ENCODE measurements at regions not wholly inside any gene's neighbourhood (a gene's known extent, or its start where the extent isn't known, plus 50 kb on each side); places are given as distances from the start of the nearest gene placed in this dataset.

DNA sequence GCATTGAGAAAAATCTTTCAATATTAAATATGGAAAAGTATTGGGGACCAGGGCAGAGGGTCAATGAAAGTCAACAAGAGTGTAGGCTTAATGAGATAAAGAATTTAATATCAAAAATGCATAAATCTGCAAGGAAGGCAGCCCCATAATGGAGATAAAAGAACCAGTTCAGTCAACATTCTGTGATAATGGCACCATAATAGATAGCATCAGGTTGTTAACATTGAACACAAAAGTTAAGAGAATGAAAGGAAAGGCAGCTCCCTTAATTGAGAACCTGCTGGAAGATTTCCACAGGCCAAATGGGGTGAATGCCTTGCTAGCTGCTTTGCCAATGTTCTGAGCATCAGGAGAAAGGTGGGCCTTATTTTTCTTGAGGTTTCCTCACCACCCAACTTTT lies 60.4 kb upstream of the TMEM33 start:
- TF ChIP-seq, protein P1, sequence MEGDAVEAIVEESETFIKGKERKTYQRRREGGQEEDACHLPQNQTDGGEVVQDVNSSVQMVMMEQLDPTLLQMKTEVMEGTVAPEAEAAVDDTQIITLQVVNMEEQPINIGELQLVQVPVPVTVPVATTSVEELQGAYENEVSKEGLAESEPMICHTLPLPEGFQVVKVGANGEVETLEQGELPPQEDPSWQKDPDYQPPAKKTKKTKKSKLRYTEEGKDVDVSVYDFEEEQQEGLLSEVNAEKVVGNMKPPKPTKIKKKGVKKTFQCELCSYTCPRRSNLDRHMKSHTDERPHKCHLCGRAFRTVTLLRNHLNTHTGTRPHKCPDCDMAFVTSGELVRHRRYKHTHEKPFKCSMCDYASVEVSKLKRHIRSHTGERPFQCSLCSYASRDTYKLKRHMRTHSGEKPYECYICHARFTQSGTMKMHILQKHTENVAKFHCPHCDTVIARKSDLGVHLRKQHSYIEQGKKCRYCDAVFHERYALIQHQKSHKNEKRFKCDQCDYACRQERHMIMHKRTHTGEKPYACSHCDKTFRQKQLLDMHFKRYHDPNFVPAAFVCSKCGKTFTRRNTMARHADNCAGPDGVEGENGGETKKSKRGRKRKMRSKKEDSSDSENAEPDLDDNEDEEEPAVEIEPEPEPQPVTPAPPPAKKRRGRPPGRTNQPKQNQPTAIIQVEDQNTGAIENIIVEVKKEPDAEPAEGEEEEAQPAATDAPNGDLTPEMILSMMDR (IDR thresholded peaks at IDR 0.05; ENCODE audit: low read depth, low read length, poor library complexity, severe bottlenecking), result no peak
- no peak for TF ChIP-seq EZH2phosphoT487 (IDR thresholded peaks at IDR 0.05; ENCODE audit: borderline replicate concordance, low read length)
- no peak overlapping the region for H3K4me3 ChIP-seq (ENCODE audit: low read length)
- no peaks in the 10 kb centered on the region for H3K9me2 ChIP-seq (replicated peaks; ENCODE audit: control insufficient read depth, low read length)
- no peaks in the 10 kb centered on the region for H3F3A ChIP-seq (ENCODE audit: control insufficient read depth, insufficient read depth)
- no peaks in the 10 kb centered on the region for H3K79me2 ChIP-seq (ENCODE audit: control insufficient read depth, low read length)
- no peaks in the 10 kb centered on the region for H3K9me3 ChIP-seq (ENCODE audit: control insufficient read depth, insufficient read depth, low read length)
- H3K4me1 ChIP-seq (ENCODE audit: control insufficient read depth, low read length), result no peaks in the 10 kb centered on the region
- no peak overlapping the region for H3K27ac ChIP-seq (ENCODE audit: low read depth, low read length)
- H3K27me3 ChIP-seq (ENCODE audit: control insufficient read depth, low read length), result peaks cover 34% of the 10 kb centered on the region
- H4K20me1 ChIP-seq (ENCODE audit: control insufficient read depth, insufficient read depth, low read depth, low read length), result no peaks in the 10 kb centered on the region
- no peaks in the 10 kb centered on the region for H3K36me3 ChIP-seq (ENCODE audit: control insufficient read depth, low read length)
- H3K4me2 ChIP-seq (ENCODE audit: low read length), result no peak overlapping the region

DNA sequence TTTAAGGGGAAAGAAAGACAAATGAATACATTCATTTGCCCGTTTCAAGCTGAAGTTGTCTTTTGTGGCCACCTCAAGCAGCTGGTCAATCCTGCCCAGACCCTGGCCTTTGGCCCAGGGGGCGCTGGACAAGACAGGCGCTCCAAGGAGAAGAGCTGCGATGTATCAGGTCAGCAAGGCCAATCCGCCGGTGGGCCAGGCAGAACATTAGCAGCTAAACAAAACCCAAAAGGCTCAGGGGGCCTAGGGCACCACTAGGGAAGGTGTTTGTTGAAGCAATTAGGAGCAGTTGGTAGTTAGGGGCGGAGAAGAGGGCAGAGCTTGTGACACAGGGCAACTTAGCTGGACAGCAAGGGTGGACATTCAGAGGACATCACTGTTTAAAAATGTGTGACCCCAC lies 60.8 kb upstream of the TMEM33 start:
- no peaks in the 10 kb centered on the region for H3K9me3 ChIP-seq (ENCODE audit: control insufficient read depth, insufficient read depth, low read length)
- H3K4me3 ChIP-seq (ENCODE audit: low read length), result no peak overlapping the region
- H3F3A ChIP-seq (ENCODE audit: control insufficient read depth, insufficient read depth), result no peaks in the 10 kb centered on the region
- H4K20me1 ChIP-seq (ENCODE audit: control insufficient read depth, insufficient read depth, low read depth, low read length), result no peaks in the 10 kb centered on the region
- no peaks in the 10 kb centered on the region for H3K9me2 ChIP-seq (replicated peaks; ENCODE audit: control insufficient read depth, low read length)
- no peak for TF ChIP-seq EZH2phosphoT487 (IDR thresholded peaks at IDR 0.05; ENCODE audit: borderline replicate concordance, low read length)
- TF ChIP-seq, protein P1 (IDR thresholded peaks at IDR 0.05; ENCODE audit: low read depth, low read length, poor library complexity, severe bottlenecking), result no peak
- no peak overlapping the region for H3K4me2 ChIP-seq (ENCODE audit: low read length)
- H3K27me3 ChIP-seq (ENCODE audit: control insufficient read depth, low read length), result peaks cover 37% of the 10 kb centered on the region
- no peaks in the 10 kb centered on the region for H3K79me2 ChIP-seq (ENCODE audit: control insufficient read depth, low read length)
- H3K4me1 ChIP-seq (ENCODE audit: control insufficient read depth, low read length), result no peaks in the 10 kb centered on the region
- H3K27ac ChIP-seq (ENCODE audit: low read depth, low read length), result no peak overlapping the region
- H3K36me3 ChIP-seq (ENCODE audit: control insufficient read depth, low read length), result no peaks in the 10 kb centered on the region

DNA sequence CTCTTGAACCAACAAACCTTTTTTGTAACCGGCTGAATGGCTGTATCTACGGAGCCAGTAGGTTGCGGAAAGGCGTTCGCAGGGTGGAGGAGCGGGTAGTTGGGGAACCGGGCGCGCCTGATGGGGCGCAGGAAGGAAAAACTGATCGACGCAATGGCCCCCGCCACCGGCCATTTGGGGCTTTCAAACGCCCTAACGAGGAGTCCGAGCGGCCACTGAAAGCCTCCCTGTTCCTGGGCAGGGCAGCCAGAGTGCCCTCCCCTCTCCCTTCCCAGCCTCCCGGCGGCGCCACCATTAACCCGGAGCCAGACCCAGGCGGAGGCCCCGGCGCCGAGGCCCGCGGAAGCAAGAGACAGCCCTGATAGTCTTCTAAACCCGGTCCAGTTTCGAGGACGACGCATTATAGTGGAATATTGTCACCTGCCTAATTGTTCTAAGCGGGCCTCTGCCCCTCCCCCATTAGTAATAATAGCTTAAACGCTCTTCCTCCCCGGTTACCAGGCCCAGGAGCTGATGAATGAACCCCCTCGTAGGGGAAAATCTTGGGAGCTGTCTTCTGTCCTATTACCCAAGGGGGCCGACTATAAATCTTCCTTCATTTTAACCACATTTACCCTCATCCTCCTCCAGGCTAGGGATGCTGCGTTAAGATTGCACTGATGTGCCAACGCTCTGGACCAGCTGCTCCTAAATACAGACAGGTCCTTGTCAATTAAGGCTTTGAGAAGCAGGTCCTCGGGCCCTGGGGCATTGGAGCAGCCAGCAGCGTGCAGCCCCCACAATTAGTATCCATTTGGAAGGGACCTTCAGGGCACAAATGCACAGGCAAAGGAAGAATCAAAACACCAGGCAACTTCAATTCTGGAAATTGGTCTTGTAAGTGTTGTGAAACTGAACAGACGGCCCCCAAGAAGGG lies 61.6 kb upstream of the TMEM33 start:
- no peak overlapping the region for H3K4me3 ChIP-seq (ENCODE audit: low read length)
- no peaks in the 10 kb centered on the region for H3K4me1 ChIP-seq (ENCODE audit: control insufficient read depth, low read length)
- no peaks in the 10 kb centered on the region for H3K9me3 ChIP-seq (ENCODE audit: control insufficient read depth, insufficient read depth, low read length)
- H3K79me2 ChIP-seq (ENCODE audit: control insufficient read depth, low read length), result no peaks in the 10 kb centered on the region
- H3F3A ChIP-seq (ENCODE audit: control insufficient read depth, insufficient read depth), result no peaks in the 10 kb centered on the region
- H3K27ac ChIP-seq (ENCODE audit: low read depth, low read length), result no peak overlapping the region
- H3K4me2 ChIP-seq (ENCODE audit: low read length), result no peak overlapping the region
- TF ChIP-seq EZH2phosphoT487 (IDR thresholded peaks at IDR 0.05; ENCODE audit: borderline replicate concordance, low read length), result no peak
- TF ChIP-seq, protein P1 (IDR thresholded peaks at IDR 0.05; ENCODE audit: low read depth, low read length, poor library complexity, severe bottlenecking), result no peak
- H4K20me1 ChIP-seq (ENCODE audit: control insufficient read depth, insufficient read depth, low read depth, low read length), result no peaks in the 10 kb centered on the region
- H3K36me3 ChIP-seq (ENCODE audit: control insufficient read depth, low read length), result no peaks in the 10 kb centered on the region
- no peaks in the 10 kb centered on the region for H3K9me2 ChIP-seq (replicated peaks; ENCODE audit: control insufficient read depth, low read length)
- H3K27me3 ChIP-seq (ENCODE audit: control insufficient read depth, low read length), result peaks cover 40% of the 10 kb centered on the region

Data from DOHH2 (cell line).